Activated CD8-positive, alpha-beta T cell treated with anti-CD3 and anti-CD28 coated beads, Interleukin-2, amount 10 ng/mL, durations not matched to agents 7 days and 5 days (primary cell): ENCODE measurements at regions not wholly inside any gene's neighbourhood (a gene's known extent, or its start where the extent isn't known, plus 50 kb on each side); places are given as distances from the start of the nearest gene placed in this dataset.
A peak's percentile ranks its signal among the peaks of the same experiment; 100 is the strongest.

Experiments used
- ATAC-seq: fragments of 150-1000 bp; cut with Tn5 transposase; one replicate; pipeline ENCODE4 v1.10.0; 2021; ENCODE audit warnings: moderate library complexity
- CTCF ChIA-PET: fragments of 350-600 bp; sonication (Branson Sonifier 250); formaldehyde crosslinking; loops from one replicate; lab custom pipeline; 2021; ENCODE audit warnings: antibody characterized with exemption; lab: Charles Lee
- POLR2A ChIA-PET: fragments of 350-600 bp; sonication (Branson Sonifier 250); formaldehyde crosslinking; loops from one replicate; lab custom pipeline; 2021; ENCODE audit warnings: antibody characterized with exemption; lab: Charles Lee
- DNase-seq: peaks from one replicate; pipeline ENCODE4 v3.0.0-alpha.2; 2020
- H3K27ac Mint-ChIP-seq: one replicate; pipeline ENCODE4 v1.8.0; 2021; ENCODE audit warnings: mild to moderate bottlenecking, mixed read lengths
- H3K27me3 Mint-ChIP-seq: one replicate; pipeline ENCODE4 v1.8.0; 2021; ENCODE audit warnings: low read depth, mixed read lengths
- H3K36me3 Mint-ChIP-seq: one replicate; pipeline ENCODE4 v1.8.0; 2021; ENCODE audit warnings: low read depth, mixed read lengths
- H3K4me1 Mint-ChIP-seq: one replicate; pipeline ENCODE4 v1.8.0; 2021; ENCODE audit warnings: low read depth, mixed read lengths
- H3K4me3 Mint-ChIP-seq: one replicate; pipeline ENCODE4 v1.8.0; 2021; ENCODE audit warnings: mild to moderate bottlenecking, mixed read lengths
- H3K9me3 Mint-ChIP-seq: one replicate; pipeline ENCODE4 v1.8.0; 2022; ENCODE audit warnings: mixed read lengths; ENCODE audit not compliant: insufficient read depth

- Mint-ChIP-seq H3K27ac (no peak overlapping the region), H3K36me3 (no peaks in the 10 kb centered on the region)
These were observed 108.9 kb upstream of the STXBP5 start for GRCh38 chr6:147095316-147095715.

DNA sequence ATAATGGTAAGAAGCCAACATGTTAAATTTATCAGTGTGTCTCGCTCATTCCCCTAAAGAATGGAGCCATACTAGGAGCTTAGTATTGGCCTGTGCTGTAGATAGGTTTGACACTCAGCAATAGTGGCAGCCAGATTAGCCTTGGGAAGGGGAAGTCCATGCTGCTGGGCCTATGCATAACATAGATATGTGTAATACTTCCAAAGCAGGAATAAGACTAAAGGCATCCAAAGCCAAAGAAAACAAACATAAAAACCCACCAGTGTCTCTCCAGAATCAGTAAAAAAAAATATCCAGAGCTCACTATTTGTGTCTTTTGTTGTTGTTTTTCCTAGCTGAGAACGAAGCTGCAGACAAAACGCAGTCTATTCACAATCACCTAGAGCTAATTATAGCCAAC lies 104.2 kb upstream of the STXBP5 start:
- Mint-ChIP-seq H3K27ac (no peak overlapping the region), H3K9me3 (no peaks in the 10 kb centered on the region), H3K4me3 (no peak overlapping the region), H3K4me1 (peaks cover 9% of the 10 kb centered on the region), H3K27me3 (no peaks in the 10 kb centered on the region), H3K36me3 (no peaks in the 10 kb centered on the region)
- ATAC-seq (no peak), DNase-seq (no peak)
- ChIA-PET CTCF (no interaction called here), POLR2A (interaction anchor here (0.7 kb wide), 1 partner anchor 149 kb away, joined by 3 read pairs; no protein-coding TSS in a partner anchor)

More at GRCh38 chr6:147095316-147095715, 108.9 kb upstream of the STXBP5 start:
- ChIA-PET CTCF (no interaction called here), POLR2A (no interaction called here)
- ATAC-seq (no peak), DNase-seq (no peak)
- H3K4me3 Mint-ChIP-seq = no peak overlapping the region
- H3K9me3 Mint-ChIP-seq = no peaks in the 10 kb centered on the region
- no peaks in the 10 kb centered on the region for H3K27me3 Mint-ChIP-seq
- H3K4me1 Mint-ChIP-seq = no peaks in the 10 kb centered on the region

DNA sequence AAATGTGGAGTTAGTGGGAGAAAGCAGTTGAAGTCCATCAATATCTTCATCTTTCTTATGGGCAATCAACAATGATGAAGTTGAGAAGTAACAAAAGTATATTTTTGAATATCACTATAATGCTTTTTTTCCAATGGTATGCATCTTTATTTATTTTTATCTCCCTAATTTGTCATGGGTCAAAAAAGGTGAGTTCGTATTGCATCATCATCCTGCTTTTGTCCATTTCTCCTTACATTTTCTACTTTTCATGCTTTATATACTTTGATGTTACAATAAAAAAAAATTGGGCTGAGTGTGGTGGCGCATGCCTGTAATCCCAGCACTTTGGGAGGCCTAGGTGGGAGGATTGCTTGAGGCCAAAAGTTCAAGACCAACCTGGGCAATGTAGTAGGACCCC lies 101.2 kb upstream of the STXBP5 start:
- POLR2A ChIA-PET = no interaction called here
- Mint-ChIP-seq H3K4me3 (no peak overlapping the region), H3K36me3 (no peaks in the 10 kb centered on the region)

GRCh38 chr6:147103694-147104093 lies 100.5 kb upstream of the STXBP5 start:
- Mint-ChIP-seq H3K9me3 (no peaks in the 10 kb centered on the region), H3K27me3 (no peaks in the 10 kb centered on the region), H3K36me3 (no peaks in the 10 kb centered on the region), H3K27ac (peak overlapping the region; percentile 48), H3K4me1 (peaks cover 22% of the 10 kb centered on the region), H3K4me3 (no peak overlapping the region)
- ChIA-PET POLR2A (no interaction called here), CTCF (no interaction called here)
- no peak for DNase-seq
- no peak for ATAC-seq

More for the DNA sequence above, 101.2 kb upstream of the STXBP5 start:
- H3K4me1 Mint-ChIP-seq = peaks cover 16% of the 10 kb centered on the region
- no peaks in the 10 kb centered on the region for H3K27me3 Mint-ChIP-seq
- CTCF ChIA-PET = no interaction called here
- no peak for ATAC-seq
- DNase-seq = no peak
- no peaks in the 10 kb centered on the region for H3K9me3 Mint-ChIP-seq
- H3K27ac Mint-ChIP-seq = no peak overlapping the region

DNA sequence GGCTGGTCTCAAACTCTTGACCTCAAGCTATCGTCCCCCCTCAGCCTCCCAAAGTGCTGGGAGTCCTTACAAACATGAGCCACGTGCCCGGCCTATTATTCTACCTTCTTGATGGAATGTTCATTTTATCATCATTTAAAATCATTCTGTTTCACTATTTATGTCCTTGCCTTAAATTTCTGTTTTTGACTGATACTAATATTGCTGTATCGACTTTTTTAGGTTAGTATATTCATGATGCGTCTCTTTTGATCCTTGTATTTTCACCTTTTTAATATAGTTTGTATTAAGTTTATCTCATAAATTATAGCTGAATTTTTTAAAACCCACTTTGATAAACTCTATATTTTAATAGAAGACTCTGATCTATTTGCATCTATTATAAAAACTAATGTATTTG lies 98.4 kb upstream of the STXBP5 start:
- peaks cover 37% of the 10 kb centered on the region for H3K4me1 Mint-ChIP-seq
- POLR2A ChIA-PET = no interaction called here

DNA sequence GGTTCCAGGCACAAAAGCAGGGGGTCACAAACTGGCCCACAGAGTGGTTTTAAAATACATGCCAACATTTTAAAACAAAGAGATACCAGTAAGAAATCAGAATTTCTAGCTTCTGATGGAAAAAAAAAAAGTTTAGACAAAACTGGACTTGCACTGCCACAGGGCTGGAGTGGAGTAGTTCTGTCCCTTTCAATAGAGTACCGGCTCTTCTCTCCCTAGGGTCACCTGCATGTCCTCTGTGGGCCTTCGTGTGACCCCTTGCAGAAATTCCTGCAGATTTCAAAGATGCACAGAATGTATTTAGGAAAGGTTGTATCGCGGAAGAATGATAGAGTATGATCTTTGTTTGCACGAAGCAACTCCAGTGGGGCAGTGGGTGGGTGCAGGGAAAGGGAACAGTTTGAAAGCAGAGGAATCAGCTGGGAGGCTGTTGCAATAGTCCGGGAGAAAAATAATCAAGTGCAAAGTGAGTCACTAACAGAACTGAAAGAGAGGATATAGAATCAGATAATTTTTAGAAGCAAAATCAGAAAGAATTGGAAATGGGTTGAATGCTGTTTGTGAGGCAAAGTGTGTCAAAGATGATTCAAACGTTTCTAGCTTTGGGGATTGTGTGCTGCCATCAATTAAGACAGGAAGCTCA lies 97.3 kb upstream of the STXBP5 start:
- H3K27ac Mint-ChIP-seq = no peak overlapping the region
- H3K4me1 Mint-ChIP-seq = peaks cover 37% of the 10 kb centered on the region
- POLR2A ChIA-PET = no interaction called here
- CTCF ChIA-PET = no interaction called here
- H3K36me3 Mint-ChIP-seq = peaks cover 2% of the 10 kb centered on the region
- ATAC-seq = no peak
- H3K9me3 Mint-ChIP-seq = no peaks in the 10 kb centered on the region
- no peaks in the 10 kb centered on the region for H3K27me3 Mint-ChIP-seq
- DNase-seq = no peak
- H3K4me3 Mint-ChIP-seq = no peak overlapping the region

More for the DNA sequence above, 98.4 kb upstream of the STXBP5 start:
- Mint-ChIP-seq H3K4me3 (no peak overlapping the region), H3K36me3 (peaks cover 2% of the 10 kb centered on the region), H3K27ac (no peak overlapping the region), H3K9me3 (no peaks in the 10 kb centered on the region), H3K27me3 (no peaks in the 10 kb centered on the region)
- CTCF ChIA-PET = no interaction called here
- no peak for ATAC-seq
- no peak for DNase-seq

DNA sequence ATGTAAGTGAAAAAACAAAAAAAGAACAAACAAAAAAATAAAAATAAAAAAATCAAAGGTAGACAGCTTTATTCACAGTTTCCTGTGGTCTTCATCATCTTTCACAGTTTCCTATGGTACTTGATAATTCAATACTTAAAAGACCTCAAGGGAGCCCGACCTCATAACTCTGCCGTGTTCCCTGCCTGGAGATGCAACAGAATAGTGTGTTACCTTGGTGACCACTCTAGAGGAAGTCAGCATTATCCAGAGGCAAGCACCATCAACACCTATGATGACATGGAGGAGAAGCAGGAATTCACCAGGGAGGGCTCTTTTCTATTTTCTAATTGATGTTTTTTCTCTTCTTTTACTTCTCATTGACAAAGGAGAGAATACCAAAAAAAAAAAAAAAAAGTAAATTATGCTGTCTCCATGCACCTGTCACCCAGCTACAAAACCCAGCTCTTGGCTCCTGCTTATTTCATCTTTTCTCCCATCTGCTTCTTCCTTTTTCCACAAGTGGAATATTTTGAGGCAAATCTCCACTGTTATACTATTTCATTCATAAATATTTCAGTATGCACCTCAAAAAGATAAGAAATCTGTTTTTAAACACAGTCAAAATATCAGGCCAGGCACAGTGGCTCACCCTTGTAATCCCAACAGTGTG lies 95.8 kb upstream of the STXBP5 start:
- POLR2A ChIA-PET = no interaction called here

DNA sequence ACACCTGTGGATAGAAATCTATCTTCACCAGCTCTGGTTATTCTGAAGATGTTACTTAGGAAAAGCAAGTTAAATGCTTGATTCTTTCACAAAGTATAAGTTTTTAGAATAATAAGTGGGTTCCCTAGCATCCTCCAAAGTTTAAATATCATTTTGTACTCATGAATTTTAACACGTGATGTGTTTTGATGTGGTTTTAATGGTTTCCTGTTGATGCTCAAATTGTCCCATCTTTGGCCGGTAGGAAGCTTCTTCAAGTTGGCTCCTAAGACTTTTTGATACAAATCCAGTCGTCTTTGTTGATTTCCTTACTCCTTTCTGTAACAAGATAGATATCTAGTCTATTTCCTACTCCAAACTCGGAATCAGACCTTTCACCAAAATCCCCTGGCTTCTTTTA lies 94.5 kb upstream of the STXBP5 start:
- ATAC-seq = peak; percentile 19
- POLR2A ChIA-PET = interaction anchor here (1.2 kb wide), 1 partner anchor 93 kb away, joined by 3 read pairs; no protein-coding TSS in a partner anchor
- H3K9me3 Mint-ChIP-seq = no peaks in the 10 kb centered on the region
- H3K4me1 Mint-ChIP-seq = peaks cover 28% of the 10 kb centered on the region
- no peaks in the 10 kb centered on the region for H3K27me3 Mint-ChIP-seq
- H3K36me3 Mint-ChIP-seq = peaks cover 2% of the 10 kb centered on the region
- no peak overlapping the region for H3K27ac Mint-ChIP-seq
- DNase-seq = no peak
- H3K4me3 Mint-ChIP-seq = no peak overlapping the region
- CTCF ChIA-PET = no interaction called here

More for the DNA sequence above, 95.8 kb upstream of the STXBP5 start:
- Mint-ChIP-seq H3K9me3 (no peaks in the 10 kb centered on the region), H3K4me1 (peaks cover 37% of the 10 kb centered on the region), H3K27ac (no peak overlapping the region), H3K4me3 (no peak overlapping the region), H3K27me3 (no peaks in the 10 kb centered on the region), H3K36me3 (peaks cover 2% of the 10 kb centered on the region)
- ATAC-seq = peak; percentile 55
- CTCF ChIA-PET = no interaction called here
- DNase-seq = no peak

DNA sequence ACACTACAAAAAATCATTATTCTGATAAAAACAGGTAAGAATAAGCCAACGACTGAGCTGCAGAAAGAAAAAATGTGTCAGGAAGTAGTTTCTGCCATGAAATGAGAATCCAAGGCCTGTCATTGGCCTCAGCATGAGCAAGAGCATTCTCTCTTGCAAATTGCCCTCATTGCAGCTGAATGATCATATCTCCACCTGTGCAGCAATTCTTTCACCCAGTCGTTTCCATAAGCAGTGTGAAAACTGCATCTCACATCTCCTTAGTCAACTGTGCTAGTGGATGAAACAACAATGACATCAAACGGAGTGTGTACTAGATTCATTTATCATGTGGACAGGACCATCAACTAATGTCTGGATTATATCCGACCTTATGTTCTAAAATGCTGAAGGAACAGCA lies 88.2 kb upstream of the STXBP5 start:
- POLR2A ChIA-PET = no interaction called here
- H3K27ac Mint-ChIP-seq = no peak overlapping the region
- no peaks in the 10 kb centered on the region for H3K36me3 Mint-ChIP-seq

GRCh38 chr6:147117011-147117410 lies 87.2 kb upstream of the STXBP5 start:
- no peaks in the 10 kb centered on the region for H3K9me3 Mint-ChIP-seq
- ChIA-PET CTCF (no interaction called here), POLR2A (no interaction called here)
- DNase-seq = no peak
- ATAC-seq = no peak
- H3K4me1 Mint-ChIP-seq = no peaks in the 10 kb centered on the region
- H3K27me3 Mint-ChIP-seq = no peaks in the 10 kb centered on the region
- no peak overlapping the region for H3K27ac Mint-ChIP-seq
- no peak overlapping the region for H3K4me3 Mint-ChIP-seq
- H3K36me3 Mint-ChIP-seq = no peaks in the 10 kb centered on the region

More for the DNA sequence above, 88.2 kb upstream of the STXBP5 start:
- Mint-ChIP-seq H3K27me3 (no peaks in the 10 kb centered on the region), H3K4me1 (no peaks in the 10 kb centered on the region), H3K4me3 (no peak overlapping the region), H3K9me3 (no peaks in the 10 kb centered on the region)
- CTCF ChIA-PET = no interaction called here
- ATAC-seq = no peak
- no peak for DNase-seq

DNA sequence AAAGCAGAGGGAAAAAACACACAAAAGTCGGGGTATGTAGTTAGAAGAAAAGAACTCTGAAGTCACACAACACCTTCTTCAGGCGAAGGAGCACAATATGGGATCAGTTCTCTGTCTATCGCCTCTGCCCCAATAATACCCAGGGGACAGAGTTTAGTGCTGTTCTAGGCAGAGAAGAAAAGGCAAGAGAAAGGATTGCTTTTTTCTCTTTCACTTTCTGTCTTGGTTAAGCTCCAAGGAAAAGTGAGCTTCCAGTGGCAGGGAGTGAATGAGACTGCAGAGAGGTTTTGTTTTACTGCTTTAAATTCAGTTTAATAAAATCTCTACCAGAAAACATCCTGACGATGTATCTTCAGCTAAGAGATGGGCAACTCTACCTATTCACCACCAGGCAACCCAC lies 86.6 kb upstream of the STXBP5 start:
- ChIA-PET POLR2A (no interaction called here), CTCF (no interaction called here)
- Mint-ChIP-seq H3K4me3 (no peak overlapping the region), H3K9me3 (no peaks in the 10 kb centered on the region), H3K27ac (no peak overlapping the region), H3K4me1 (no peaks in the 10 kb centered on the region), H3K27me3 (no peaks in the 10 kb centered on the region), H3K36me3 (no peaks in the 10 kb centered on the region)
- ATAC-seq (no peak), DNase-seq (no peak)

DNA sequence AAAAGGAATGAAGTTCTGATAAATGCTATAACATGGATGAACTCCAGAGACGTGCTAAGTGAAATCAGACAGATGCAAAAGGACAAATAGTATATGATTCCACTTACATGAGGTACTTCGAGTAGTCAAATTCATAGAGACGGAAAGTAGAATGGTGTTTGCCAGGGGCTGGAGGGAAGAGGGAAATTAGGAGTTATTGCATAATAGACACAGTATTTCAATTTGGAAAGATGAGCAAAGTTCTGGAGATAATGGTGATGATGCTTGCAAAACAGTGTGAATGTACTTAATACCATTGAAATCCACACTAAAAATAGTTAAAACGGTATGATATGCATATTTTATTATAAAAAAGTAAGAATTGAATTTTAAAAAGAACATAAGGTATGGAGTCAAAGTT lies 84.9 kb upstream of the STXBP5 start:
- no peaks in the 10 kb centered on the region for H3K9me3 Mint-ChIP-seq
- DNase-seq = no peak
- H3K27me3 Mint-ChIP-seq = no peaks in the 10 kb centered on the region
- no peak overlapping the region for H3K27ac Mint-ChIP-seq
- no peaks in the 10 kb centered on the region for H3K36me3 Mint-ChIP-seq
- ChIA-PET POLR2A (no interaction called here), CTCF (no interaction called here)
- H3K4me1 Mint-ChIP-seq = no peaks in the 10 kb centered on the region
- no peak for ATAC-seq
- no peak overlapping the region for H3K4me3 Mint-ChIP-seq
